Sigmoid colon (tissue), 4 donors: ENCODE measurements at regions not wholly inside any gene's neighbourhood (a gene's known extent, or its start where the extent isn't known, plus 50 kb on each side); places are given as distances from the start of the nearest gene placed in this dataset.

Source experiments
- EP300 ChIP-seq, 4 donors: sonication (generic); formaldehyde crosslinking; IDR thresholded peaks; one replicate each; pipeline ENCODE4 v1.6.1; 2017; ENCODE audit warnings: antibody characterized with exemption in 4 of 4
- POLR2A ChIP-seq, 2 donors: fragments of 450-650 bp; IDR thresholded peaks; one replicate each; pipeline ENCODE4 v1.6.1; 2016; ENCODE audit warnings: antibody characterized with exemption in 2 of 2, mild to moderate bottlenecking in 2 of 2, moderate library complexity in 2 of 2
- POLR2AphosphoS5 ChIP-seq, 4 donors: sonication (generic); formaldehyde crosslinking; IDR thresholded peaks; one replicate each; pipeline ENCODE4 v1.6.1; 2017; ENCODE audit warnings: antibody characterized with exemption in 4 of 4
- TF ChIP-seq, protein P1 (sequence below), 4 experiments: fragments of 450-650 bp in 3 of 4; fragments of 200-600 bp in 1 of 4; IDR thresholded peaks; one replicate each; pipeline ENCODE4 v1.5.1; 2016 to 2019; ENCODE audit warnings: antibody characterized with exemption in 4 of 4, mild to moderate bottlenecking in 3 of 4, moderate library complexity in 2 of 4

DNA sequence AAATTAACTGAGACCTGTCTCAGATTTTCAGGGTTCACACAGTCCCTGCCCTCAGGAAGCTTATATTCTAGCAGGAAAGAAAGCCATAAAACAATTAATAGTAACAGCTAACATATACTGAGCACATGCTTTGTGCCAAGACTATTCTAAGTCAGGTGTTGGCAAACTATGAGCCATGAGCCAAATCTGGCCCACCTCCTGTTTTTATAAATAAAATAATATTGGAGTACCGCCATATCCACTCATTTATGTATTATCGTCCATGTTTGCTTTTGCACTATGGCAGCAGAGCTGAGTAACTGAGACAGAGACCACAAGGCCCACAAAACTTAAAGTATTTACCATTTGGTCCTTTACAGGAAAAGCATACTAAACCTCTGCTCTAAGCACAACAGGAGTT, 83.3 kb upstream of the TRIO start:
- TF ChIP-seq, protein P1, sequence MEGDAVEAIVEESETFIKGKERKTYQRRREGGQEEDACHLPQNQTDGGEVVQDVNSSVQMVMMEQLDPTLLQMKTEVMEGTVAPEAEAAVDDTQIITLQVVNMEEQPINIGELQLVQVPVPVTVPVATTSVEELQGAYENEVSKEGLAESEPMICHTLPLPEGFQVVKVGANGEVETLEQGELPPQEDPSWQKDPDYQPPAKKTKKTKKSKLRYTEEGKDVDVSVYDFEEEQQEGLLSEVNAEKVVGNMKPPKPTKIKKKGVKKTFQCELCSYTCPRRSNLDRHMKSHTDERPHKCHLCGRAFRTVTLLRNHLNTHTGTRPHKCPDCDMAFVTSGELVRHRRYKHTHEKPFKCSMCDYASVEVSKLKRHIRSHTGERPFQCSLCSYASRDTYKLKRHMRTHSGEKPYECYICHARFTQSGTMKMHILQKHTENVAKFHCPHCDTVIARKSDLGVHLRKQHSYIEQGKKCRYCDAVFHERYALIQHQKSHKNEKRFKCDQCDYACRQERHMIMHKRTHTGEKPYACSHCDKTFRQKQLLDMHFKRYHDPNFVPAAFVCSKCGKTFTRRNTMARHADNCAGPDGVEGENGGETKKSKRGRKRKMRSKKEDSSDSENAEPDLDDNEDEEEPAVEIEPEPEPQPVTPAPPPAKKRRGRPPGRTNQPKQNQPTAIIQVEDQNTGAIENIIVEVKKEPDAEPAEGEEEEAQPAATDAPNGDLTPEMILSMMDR (IDR thresholded peaks at IDR 0.05) = no peak
- TF ChIP-seq EP300 (IDR thresholded peaks at IDR 0.05) = no peak
- no peak for TF ChIP-seq POLR2AphosphoS5 (IDR thresholded peaks at IDR 0.05)
- no peak for TF ChIP-seq POLR2A (IDR thresholded peaks at IDR 0.05)
